ENCODE measurements at regions not wholly inside any gene's neighbourhood (a gene's known extent, or its start where the extent isn't known, plus 50 kb on each side); places are given as distances from the start of the nearest gene placed in this dataset.

DNA sequence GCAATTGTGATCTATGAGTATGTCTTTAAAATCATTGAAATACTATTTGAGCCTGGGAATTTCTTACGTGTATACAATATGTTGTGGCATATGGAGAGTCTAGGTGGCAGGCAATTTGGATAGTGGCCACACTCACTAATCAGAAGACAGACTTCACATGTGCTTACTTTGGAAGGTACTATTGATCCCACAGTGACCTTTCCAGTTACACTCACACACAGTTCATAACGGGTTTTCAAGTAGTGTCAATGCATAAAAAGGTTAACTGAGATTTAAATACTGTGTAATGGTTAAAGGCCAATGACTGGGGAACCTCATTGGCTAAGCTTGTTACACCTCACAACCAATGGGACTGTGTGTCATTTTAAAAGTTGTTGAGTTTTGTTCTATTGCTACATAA, 783.2 kb downstream of the RPA4 start:
- TF ChIP-seq RAD21 (IDR thresholded peaks at IDR 0.05; ENCODE audit: low read depth) (no peak), EP300 (IDR thresholded peaks at IDR 0.05; ENCODE audit: borderline replicate concordance) (no peak), TAF1 (IDR thresholded peaks at IDR 0.05; ENCODE audit: low read depth) (no peak), CREB1 (IDR thresholded peaks at IDR 0.05; ENCODE audit: low read depth) (no peak), YY1 (IDR thresholded peaks at IDR 0.05; ENCODE audit: low read depth) (no peak), TEAD4 (IDR thresholded peaks at IDR 0.05) (no peak), TCF12 (IDR thresholded peaks at IDR 0.05; ENCODE audit: low read depth) (no peak), FOXM1 (IDR thresholded peaks at IDR 0.05; ENCODE audit: borderline replicate concordance, low read depth) (no peak), EGR1 (IDR thresholded peaks at IDR 0.05) (no peak), ZBTB7A (IDR thresholded peaks at IDR 0.05; ENCODE audit: low read depth) (no peak), CEBPB (IDR thresholded peaks at IDR 0.05) (no peak), NFIC (IDR thresholded peaks at IDR 0.05) (no peak)
- TF ChIP-seq, protein P1, sequence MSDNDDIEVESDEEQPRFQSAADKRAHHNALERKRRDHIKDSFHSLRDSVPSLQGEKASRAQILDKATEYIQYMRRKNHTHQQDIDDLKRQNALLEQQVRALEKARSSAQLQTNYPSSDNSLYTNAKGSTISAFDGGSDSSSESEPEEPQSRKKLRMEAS (IDR thresholded peaks at IDR 0.05), result no peak
- TF ChIP-seq, protein P2, sequence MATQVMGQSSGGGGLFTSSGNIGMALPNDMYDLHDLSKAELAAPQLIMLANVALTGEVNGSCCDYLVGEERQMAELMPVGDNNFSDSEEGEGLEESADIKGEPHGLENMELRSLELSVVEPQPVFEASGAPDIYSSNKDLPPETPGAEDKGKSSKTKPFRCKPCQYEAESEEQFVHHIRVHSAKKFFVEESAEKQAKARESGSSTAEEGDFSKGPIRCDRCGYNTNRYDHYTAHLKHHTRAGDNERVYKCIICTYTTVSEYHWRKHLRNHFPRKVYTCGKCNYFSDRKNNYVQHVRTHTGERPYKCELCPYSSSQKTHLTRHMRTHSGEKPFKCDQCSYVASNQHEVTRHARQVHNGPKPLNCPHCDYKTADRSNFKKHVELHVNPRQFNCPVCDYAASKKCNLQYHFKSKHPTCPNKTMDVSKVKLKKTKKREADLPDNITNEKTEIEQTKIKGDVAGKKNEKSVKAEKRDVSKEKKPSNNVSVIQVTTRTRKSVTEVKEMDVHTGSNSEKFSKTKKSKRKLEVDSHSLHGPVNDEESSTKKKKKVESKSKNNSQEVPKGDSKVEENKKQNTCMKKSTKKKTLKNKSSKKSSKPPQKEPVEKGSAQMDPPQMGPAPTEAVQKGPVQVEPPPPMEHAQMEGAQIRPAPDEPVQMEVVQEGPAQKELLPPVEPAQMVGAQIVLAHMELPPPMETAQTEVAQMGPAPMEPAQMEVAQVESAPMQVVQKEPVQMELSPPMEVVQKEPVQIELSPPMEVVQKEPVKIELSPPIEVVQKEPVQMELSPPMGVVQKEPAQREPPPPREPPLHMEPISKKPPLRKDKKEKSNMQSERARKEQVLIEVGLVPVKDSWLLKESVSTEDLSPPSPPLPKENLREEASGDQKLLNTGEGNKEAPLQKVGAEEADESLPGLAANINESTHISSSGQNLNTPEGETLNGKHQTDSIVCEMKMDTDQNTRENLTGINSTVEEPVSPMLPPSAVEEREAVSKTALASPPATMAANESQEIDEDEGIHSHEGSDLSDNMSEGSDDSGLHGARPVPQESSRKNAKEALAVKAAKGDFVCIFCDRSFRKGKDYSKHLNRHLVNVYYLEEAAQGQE (IDR thresholded peaks at IDR 0.05; ENCODE audit: low read depth), result no peak
- TF ChIP-seq, protein P3, sequence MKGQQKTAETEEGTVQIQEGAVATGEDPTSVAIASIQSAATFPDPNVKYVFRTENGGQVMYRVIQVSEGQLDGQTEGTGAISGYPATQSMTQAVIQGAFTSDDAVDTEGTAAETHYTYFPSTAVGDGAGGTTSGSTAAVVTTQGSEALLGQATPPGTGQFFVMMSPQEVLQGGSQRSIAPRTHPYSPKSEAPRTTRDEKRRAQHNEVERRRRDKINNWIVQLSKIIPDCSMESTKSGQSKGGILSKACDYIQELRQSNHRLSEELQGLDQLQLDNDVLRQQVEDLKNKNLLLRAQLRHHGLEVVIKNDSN (IDR thresholded peaks at IDR 0.05), result no peak

DNA sequence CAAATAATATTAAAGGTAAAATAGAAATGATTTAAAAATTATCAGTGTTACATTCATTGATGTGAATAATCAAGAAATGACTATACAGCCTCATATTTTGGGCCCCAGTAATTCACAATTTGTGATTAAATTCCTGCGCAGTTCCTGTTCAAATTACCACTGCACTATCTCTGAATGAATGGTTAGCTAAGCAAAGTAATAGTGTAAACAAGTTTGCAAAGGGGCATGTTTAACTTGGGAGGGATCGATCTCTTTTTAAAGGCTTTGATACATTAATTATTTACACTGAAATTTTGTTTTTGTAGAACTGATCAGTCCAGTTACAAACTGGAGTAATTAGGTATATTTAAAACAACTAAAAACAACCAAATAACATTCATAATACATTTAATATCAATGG, 784.4 kb downstream of the RPA4 start:
- TF ChIP-seq, protein P1 (IDR thresholded peaks at IDR 0.05), result no peak
- TF ChIP-seq CREB1 (IDR thresholded peaks at IDR 0.05; ENCODE audit: low read depth), result no peak
- TF ChIP-seq, protein P2 (IDR thresholded peaks at IDR 0.05; ENCODE audit: low read depth), result no peak
- TF ChIP-seq TAF1 (IDR thresholded peaks at IDR 0.05; ENCODE audit: low read depth), result no peak
- no peak for TF ChIP-seq CEBPB (IDR thresholded peaks at IDR 0.05)
- no peak for TF ChIP-seq NFIC (IDR thresholded peaks at IDR 0.05)
- TF ChIP-seq ZBTB7A (IDR thresholded peaks at IDR 0.05; ENCODE audit: low read depth), result no peak
- no peak for TF ChIP-seq FOXM1 (IDR thresholded peaks at IDR 0.05; ENCODE audit: borderline replicate concordance, low read depth)
- TF ChIP-seq, protein P3 (IDR thresholded peaks at IDR 0.05), result no peak
- no peak for TF ChIP-seq RAD21 (IDR thresholded peaks at IDR 0.05; ENCODE audit: low read depth)
- TF ChIP-seq EGR1 (IDR thresholded peaks at IDR 0.05), result no peak
- no peak for TF ChIP-seq EP300 (IDR thresholded peaks at IDR 0.05; ENCODE audit: borderline replicate concordance)
- TF ChIP-seq TCF12 (IDR thresholded peaks at IDR 0.05; ENCODE audit: low read depth), result no peak
- no peak for TF ChIP-seq TEAD4 (IDR thresholded peaks at IDR 0.05)
- TF ChIP-seq YY1 (IDR thresholded peaks at IDR 0.05; ENCODE audit: low read depth), result no peak

DNA sequence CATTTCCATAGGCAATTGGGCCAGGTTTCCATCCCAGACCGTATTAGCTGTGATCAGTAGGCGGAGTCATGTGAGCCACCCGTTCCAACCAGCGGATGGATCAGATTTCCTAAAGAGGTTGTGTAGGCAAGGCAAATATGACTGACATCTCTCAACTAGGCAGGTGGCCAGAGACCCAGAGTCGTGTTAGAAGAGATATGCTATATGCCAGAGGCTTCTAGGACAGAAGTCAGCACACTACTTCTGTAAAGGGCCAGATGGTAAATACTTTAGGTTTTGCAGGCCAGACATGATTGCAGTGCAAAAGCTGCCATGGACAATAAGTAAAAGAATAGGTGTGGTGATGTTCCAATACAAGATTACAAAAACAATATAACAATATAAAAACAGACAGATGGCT, 788.4 kb downstream of the RPA4 start:
- TF ChIP-seq FOXM1 (IDR thresholded peaks at IDR 0.05; ENCODE audit: borderline replicate concordance, low read depth) (no peak), ZBTB7A (IDR thresholded peaks at IDR 0.05; ENCODE audit: low read depth) (no peak), CREB1 (IDR thresholded peaks at IDR 0.05; ENCODE audit: low read depth) (no peak), TEAD4 (IDR thresholded peaks at IDR 0.05) (no peak), TCF12 (IDR thresholded peaks at IDR 0.05; ENCODE audit: low read depth) (no peak), CEBPB (IDR thresholded peaks at IDR 0.05) (no peak), EP300 (IDR thresholded peaks at IDR 0.05; ENCODE audit: borderline replicate concordance) (no peak), TAF1 (IDR thresholded peaks at IDR 0.05; ENCODE audit: low read depth) (no peak), NFIC (IDR thresholded peaks at IDR 0.05) (no peak), EGR1 (IDR thresholded peaks at IDR 0.05) (no peak)
- TF ChIP-seq, protein P3 (IDR thresholded peaks at IDR 0.05), result no peak
- TF ChIP-seq, protein P1 (IDR thresholded peaks at IDR 0.05), result no peak
- TF ChIP-seq, protein P2 (IDR thresholded peaks at IDR 0.05; ENCODE audit: low read depth), result no peak

Data from Ishikawa (cell line).